ENCODE measurements at regions not wholly inside any gene's neighbourhood (a gene's known extent, or its start where the extent isn't known, plus 50 kb on each side); places are given as distances from the start of the nearest gene placed in this dataset.

GRCh38 chr4:107380836-107381438, 339.1 kb downstream of the PAPSS1 start:
- TF ChIP-seq CTCF (conservative IDR thresholded peaks at IDR 0.05; ENCODE audit: control insufficient read depth, insufficient read depth, low read depth, low read length), result peak; percentile 15
- peak; percentile 11 for DNase-seq (ENCODE audit: low read depth)

GRCh38 chr4:107380190-107380589, 339.8 kb downstream of the PAPSS1 start:
- no peak for TF ChIP-seq CTCF (conservative IDR thresholded peaks at IDR 0.05; ENCODE audit: control insufficient read depth, insufficient read depth, low read depth, low read length)
- no peak for DNase-seq (ENCODE audit: low read depth)

More at GRCh38 chr4:107380836-107381438, 339.1 kb downstream of the PAPSS1 start:
- no peak overlapping the region for H3K4me3 ChIP-seq (ENCODE audit: control insufficient read depth, low read depth, low read length)

GRCh38 chr4:107379054-107379869, 340.8 kb downstream of the PAPSS1 start:
- TF ChIP-seq CTCF (conservative IDR thresholded peaks at IDR 0.05; ENCODE audit: control insufficient read depth, insufficient read depth, low read depth, low read length), result peak; percentile 23
- H3K4me3 ChIP-seq (ENCODE audit: control insufficient read depth, low read depth, low read length), result no peak overlapping the region
- peak; percentile 54 for DNase-seq (ENCODE audit: low read depth)

More at GRCh38 chr4:107380190-107380589, 339.8 kb downstream of the PAPSS1 start:
- H3K4me3 ChIP-seq (ENCODE audit: control insufficient read depth, low read depth, low read length), result no peak overlapping the region

GRCh38 chr4:107376293-107376692, 340.2 kb upstream of the DKK2 start:
- DNase-seq (ENCODE audit: low read depth), result no peak
- TF ChIP-seq CTCF (conservative IDR thresholded peaks at IDR 0.05; ENCODE audit: control insufficient read depth, insufficient read depth, low read depth, low read length), result no peak
- no peak overlapping the region for H3K4me3 ChIP-seq (ENCODE audit: control insufficient read depth, low read depth, low read length)

- no peak for TF ChIP-seq CTCF (conservative IDR thresholded peaks at IDR 0.05; ENCODE audit: control insufficient read depth, insufficient read depth, low read depth, low read length)
- no peak for DNase-seq (ENCODE audit: low read depth)
- no peak overlapping the region for H3K4me3 ChIP-seq (ENCODE audit: control insufficient read depth, low read depth, low read length)
Measured at GRCh38 chr4:107366900-107367299, 330.8 kb upstream of the DKK2 start.

GRCh38 chr4:107366016-107366735, 330.1 kb upstream of the DKK2 start:
- no peak overlapping the region for H3K4me3 ChIP-seq (ENCODE audit: control insufficient read depth, low read depth, low read length)
- TF ChIP-seq CTCF (conservative IDR thresholded peaks at IDR 0.05; ENCODE audit: control insufficient read depth, insufficient read depth, low read depth, low read length), result no peak
- no peak for DNase-seq (ENCODE audit: low read depth)
